ENCODE measurements at regions not wholly inside any gene's neighbourhood (a gene's known extent, or its start where the extent isn't known, plus 50 kb on each side); places are given as distances from the start of the nearest gene placed in this dataset.

GRCh38 chr4:75169427-75169826 lies 236.5 kb downstream of the PARM1 start:
- TF ChIP-seq, protein P1, sequence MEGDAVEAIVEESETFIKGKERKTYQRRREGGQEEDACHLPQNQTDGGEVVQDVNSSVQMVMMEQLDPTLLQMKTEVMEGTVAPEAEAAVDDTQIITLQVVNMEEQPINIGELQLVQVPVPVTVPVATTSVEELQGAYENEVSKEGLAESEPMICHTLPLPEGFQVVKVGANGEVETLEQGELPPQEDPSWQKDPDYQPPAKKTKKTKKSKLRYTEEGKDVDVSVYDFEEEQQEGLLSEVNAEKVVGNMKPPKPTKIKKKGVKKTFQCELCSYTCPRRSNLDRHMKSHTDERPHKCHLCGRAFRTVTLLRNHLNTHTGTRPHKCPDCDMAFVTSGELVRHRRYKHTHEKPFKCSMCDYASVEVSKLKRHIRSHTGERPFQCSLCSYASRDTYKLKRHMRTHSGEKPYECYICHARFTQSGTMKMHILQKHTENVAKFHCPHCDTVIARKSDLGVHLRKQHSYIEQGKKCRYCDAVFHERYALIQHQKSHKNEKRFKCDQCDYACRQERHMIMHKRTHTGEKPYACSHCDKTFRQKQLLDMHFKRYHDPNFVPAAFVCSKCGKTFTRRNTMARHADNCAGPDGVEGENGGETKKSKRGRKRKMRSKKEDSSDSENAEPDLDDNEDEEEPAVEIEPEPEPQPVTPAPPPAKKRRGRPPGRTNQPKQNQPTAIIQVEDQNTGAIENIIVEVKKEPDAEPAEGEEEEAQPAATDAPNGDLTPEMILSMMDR (IDR thresholded peaks at IDR 0.05), result no peak
- no peak for TF ChIP-seq POLR2A (IDR thresholded peaks at IDR 0.05)

Measured in right lobe of liver (tissue), 4 donors.